Prostate gland (tissue), 2 donors: ENCODE measurements at regions not wholly inside any gene's neighbourhood (a gene's known extent, or its start where the extent isn't known, plus 50 kb on each side); places are given as distances from the start of the nearest gene placed in this dataset.

Experiments used
- DNase-seq: peaks from one replicate; pipeline ENCODE4 v3.0.0-alpha.2; 2019; ENCODE audit warnings: low spot score
- H3K27ac ChIP-seq, 2 donors: fragments of 200-600 bp; sonication (generic); 2 replicates each; pipeline ENCODE4 v1.5.1; 2017 to 2019
- H3K27me3 ChIP-seq: fragments of 200-600 bp; sonication (generic); replicated peaks from 2 replicates; pipeline ENCODE4 v1.5.1; 2019; ENCODE audit not compliant: insufficient read depth
- H3K36me3 ChIP-seq, 2 donors: fragments of 200-600 bp; sonication (generic); 1 replicate in 1 of 2; 2 replicates in 1 of 2; pipeline versions ENCODE4 v1.5.1 to v1.8.1; 2017 to 2019
- H3K4me1 ChIP-seq: fragments of 200-600 bp; sonication (generic); replicated peaks from 2 replicates; pipeline ENCODE4 v1.5.1; 2019
- H3K4me3 ChIP-seq, 2 donors: fragments of 200-600 bp; sonication (generic); 2 replicates each; pipeline ENCODE4 v1.5.1; 2017 to 2019
- H3K9me3 ChIP-seq: fragments of 200-600 bp; sonication (generic); 2 replicates; pipeline ENCODE4 v1.5.1; 2017
- POLR2A ChIP-seq: fragments of 450-650 bp; IDR thresholded peaks from one replicate; pipeline ENCODE4 v1.6.1; 2016; ENCODE audit warnings: antibody characterized with exemption, mild to moderate bottlenecking
- POLR2AphosphoS5 ChIP-seq: sonication (generic); formaldehyde crosslinking; IDR thresholded peaks from one replicate; pipeline ENCODE4 v1.6.1; 2017; ENCODE audit warnings: antibody characterized with exemption
- WGBS: methylation state at CpG from one replicate; pipeline ENCODE4 v1.1.5; 2018; 5-methylcytosine and 5-hydroxymethylcytosine counted together
- intact Hi-C: fragments of 100-400 bp; cut with DNase I; formaldehyde crosslinking; loops from one replicate; pipeline ENCODE4 v1.14.2; 2022
- TF ChIP-seq, protein P1 (sequence below), 4 experiments: fragments of 200-600 bp in 2 of 4; fragments of 450-650 bp in 2 of 4; sonication (generic) in 2 of 4; IDR thresholded peaks; 1 replicate in 3 of 4; 2 replicates in 1 of 4; pipeline ENCODE4 v1.5.1; 2016 to 2019; ENCODE audit warnings: antibody characterized with exemption in 4 of 4, mild to moderate bottlenecking in 2 of 4, moderate library complexity in 2 of 4

DNA sequence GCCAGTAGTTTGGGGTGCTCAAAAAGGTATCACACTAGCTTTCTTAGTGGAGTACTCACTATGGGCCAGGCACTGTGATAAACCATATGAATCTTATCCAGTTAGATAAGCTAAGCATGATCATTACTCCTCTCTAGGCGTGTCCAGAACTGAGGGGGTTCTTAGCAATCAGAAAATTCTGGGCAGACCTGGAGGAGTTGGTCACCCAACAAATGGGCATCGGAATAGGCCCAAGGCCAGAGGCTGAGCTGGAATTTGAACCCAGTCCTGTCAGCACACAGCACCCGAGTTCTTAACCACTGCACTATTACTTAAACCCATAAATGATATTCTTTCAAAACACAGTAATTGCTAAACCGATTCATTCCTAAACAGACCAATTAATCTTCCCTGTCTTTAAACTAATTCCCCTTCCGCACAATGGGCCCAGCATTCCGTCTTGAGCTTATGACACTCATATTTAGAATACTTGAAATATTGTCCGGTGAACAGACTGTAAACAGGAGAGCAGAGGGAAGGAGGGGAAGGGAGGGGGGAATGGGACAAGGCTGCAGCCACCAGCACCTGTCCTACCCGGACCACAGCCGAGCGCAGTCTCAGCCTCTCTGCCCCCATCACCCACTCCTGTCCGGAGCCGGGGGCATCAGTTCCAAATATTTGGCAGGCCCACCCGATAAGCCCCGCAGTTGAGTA, 113.0 kb upstream of the GADD45A start:
- Histone ChIP-seq H3K9me3 (no peaks in the 10 kb centered on the region), H3K4me3 (no peak overlapping the region), H3K27me3 (no peaks in the 10 kb centered on the region), H3K27ac (peak overlapping the region in 1 of 2 donors; percentile 44), H3K4me1 (no peaks in the 10 kb centered on the region), H3K36me3 (no peaks in the 10 kb centered on the region)
- no peak for DNase-seq
- 66% methylated on average over 14 of the region's 14 CpGs for WGBS
- TF ChIP-seq, protein P1, sequence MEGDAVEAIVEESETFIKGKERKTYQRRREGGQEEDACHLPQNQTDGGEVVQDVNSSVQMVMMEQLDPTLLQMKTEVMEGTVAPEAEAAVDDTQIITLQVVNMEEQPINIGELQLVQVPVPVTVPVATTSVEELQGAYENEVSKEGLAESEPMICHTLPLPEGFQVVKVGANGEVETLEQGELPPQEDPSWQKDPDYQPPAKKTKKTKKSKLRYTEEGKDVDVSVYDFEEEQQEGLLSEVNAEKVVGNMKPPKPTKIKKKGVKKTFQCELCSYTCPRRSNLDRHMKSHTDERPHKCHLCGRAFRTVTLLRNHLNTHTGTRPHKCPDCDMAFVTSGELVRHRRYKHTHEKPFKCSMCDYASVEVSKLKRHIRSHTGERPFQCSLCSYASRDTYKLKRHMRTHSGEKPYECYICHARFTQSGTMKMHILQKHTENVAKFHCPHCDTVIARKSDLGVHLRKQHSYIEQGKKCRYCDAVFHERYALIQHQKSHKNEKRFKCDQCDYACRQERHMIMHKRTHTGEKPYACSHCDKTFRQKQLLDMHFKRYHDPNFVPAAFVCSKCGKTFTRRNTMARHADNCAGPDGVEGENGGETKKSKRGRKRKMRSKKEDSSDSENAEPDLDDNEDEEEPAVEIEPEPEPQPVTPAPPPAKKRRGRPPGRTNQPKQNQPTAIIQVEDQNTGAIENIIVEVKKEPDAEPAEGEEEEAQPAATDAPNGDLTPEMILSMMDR (IDR thresholded peaks at IDR 0.05), result no peak
- TF ChIP-seq POLR2AphosphoS5 (no peak), POLR2A (no peak)
- intact Hi-C loops, result no loop called here

- 31% methylated on average over 8 of the region's 8 CpGs for WGBS
- intact Hi-C loops, result no loop called here
- Histone ChIP-seq H3K27ac (peak overlapping the region in 1 of 2 donors; percentile 44), H3K4me1 (no peaks in the 10 kb centered on the region), H3K4me3 (no peak overlapping the region), H3K36me3 (no peaks in the 10 kb centered on the region), H3K27me3 (no peaks in the 10 kb centered on the region), H3K9me3 (no peaks in the 10 kb centered on the region)
- peak; percentile 29 for TF ChIP-seq POLR2AphosphoS5
- TF ChIP-seq POLR2A, result no peak
- peak; percentile 42 for DNase-seq
Observed at GRCh38 chr1:67572594-67573221, 112.3 kb upstream of the GADD45A start.

DNA sequence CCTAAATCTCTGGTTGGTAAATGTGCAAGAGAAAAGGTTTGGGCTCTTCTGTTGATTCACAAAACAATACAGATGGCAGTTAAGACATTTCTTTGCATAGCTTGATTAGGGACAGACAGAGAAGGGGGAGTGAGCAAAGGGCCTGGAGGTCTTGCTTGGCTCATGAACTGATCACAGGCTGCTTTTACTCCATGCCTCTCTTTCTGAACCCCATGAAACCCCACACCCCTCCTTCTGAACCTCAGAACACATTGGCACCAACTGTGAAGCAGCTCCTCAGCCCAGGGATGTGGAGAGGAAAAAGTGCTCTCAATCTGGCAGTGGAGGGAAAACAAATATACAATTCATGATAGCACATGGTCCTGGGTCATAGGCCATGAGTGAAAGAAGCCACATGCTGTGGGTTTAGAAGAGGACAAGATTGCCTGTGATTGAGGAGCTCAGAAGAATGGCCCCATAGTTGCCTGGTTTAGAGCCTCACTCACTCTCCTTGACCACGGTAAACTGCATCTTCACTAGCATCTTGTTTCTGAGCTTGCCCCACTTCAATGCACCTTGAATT, 111.6 kb upstream of the GADD45A start:
- Histone ChIP-seq H3K36me3 (no peaks in the 10 kb centered on the region), H3K27me3 (no peaks in the 10 kb centered on the region), H3K4me3 (no peak overlapping the region), H3K4me1 (no peaks in the 10 kb centered on the region), H3K27ac (peak overlapping the region in 1 of 2 donors; percentile 44), H3K9me3 (no peaks in the 10 kb centered on the region)
- intact Hi-C loops, result no loop called here
- 95% methylated on average over 1 of the region's 1 CpG for WGBS
- TF ChIP-seq POLR2A, result no peak
- TF ChIP-seq, protein P1 (IDR thresholded peaks at IDR 0.05), result no peak
- no peak for TF ChIP-seq POLR2AphosphoS5
- no peak for DNase-seq

DNA sequence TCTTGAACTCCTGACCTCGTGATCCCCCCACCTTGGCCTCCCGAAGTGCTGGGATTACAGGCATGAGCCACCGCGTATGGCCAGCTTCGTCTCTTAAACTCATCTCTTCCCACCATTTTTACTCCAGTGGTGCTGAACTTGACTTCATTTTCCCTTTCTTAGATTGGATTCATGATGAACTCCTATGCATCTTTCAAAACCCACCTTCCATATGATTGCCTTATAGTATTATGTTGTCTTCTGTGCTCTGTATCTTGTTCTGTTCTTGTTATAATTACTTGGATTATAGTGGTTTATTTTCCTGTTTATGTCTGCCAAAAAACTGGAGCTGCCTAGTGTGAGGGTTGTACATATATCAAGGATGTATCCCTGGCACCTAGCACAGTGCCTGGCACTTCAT, 110.8 kb upstream of the GADD45A start:
- Histone ChIP-seq H3K27me3 (no peaks in the 10 kb centered on the region), H3K27ac (no peak overlapping the region), H3K36me3 (no peaks in the 10 kb centered on the region), H3K9me3 (no peaks in the 10 kb centered on the region), H3K4me1 (no peaks in the 10 kb centered on the region), H3K4me3 (no peak overlapping the region)
- TF ChIP-seq, protein P1 (IDR thresholded peaks at IDR 0.05), result no peak
- TF ChIP-seq POLR2A (no peak), POLR2AphosphoS5 (no peak)
- intact Hi-C loops, result no loop called here
- no peak for DNase-seq
- WGBS, result 97% methylated on average over 5 of the region's 5 CpGs

GRCh38 chr1:67575861-67576260, 109.1 kb upstream of the GADD45A start:
- Histone ChIP-seq H3K27ac (no peak overlapping the region), H3K36me3 (no peaks in the 10 kb centered on the region), H3K4me3 (no peak overlapping the region), H3K9me3 (no peaks in the 10 kb centered on the region), H3K27me3 (no peaks in the 10 kb centered on the region), H3K4me1 (no peaks in the 10 kb centered on the region)
- TF ChIP-seq POLR2AphosphoS5, result peak; percentile 69
- TF ChIP-seq, protein P1 (IDR thresholded peaks at IDR 0.05), result no peak
- peak; percentile 59 for DNase-seq
- intact Hi-C loops, result no loop called here
- WGBS, result 35% methylated on average over 2 of the region's 2 CpGs
